Fibroblast of lung (primary cell): ENCODE measurements at regions not wholly inside any gene's neighbourhood (a gene's known extent, or its start where the extent isn't known, plus 50 kb on each side); places are given as distances from the start of the nearest gene placed in this dataset.

ENCODE experiments used
- DNase-seq, 2 donors: peaks; one replicate each; pipeline versions ENCODE4 v3.0.0 to v3.0.0-alpha.2; 2010; ENCODE audit warnings: low read depth in 2 of 2
- H2AFZ ChIP-seq: 2 replicates; pipeline ENCODE4 v1.5.1; 2012; ENCODE audit warnings: low read length, control low read depth, inconsistent platforms
- H3K27ac ChIP-seq: 2 replicates; pipeline ENCODE4 v1.5.1; 2011; ENCODE audit warnings: low read length, control low read depth; ENCODE audit not compliant: insufficient read depth
- H3K27me3 ChIP-seq: 2 replicates; pipeline ENCODE4 v1.5.1; 2011; ENCODE audit warnings: mild to moderate bottlenecking, low read length; ENCODE audit not compliant: control insufficient read depth, insufficient read depth
- H3K36me3 ChIP-seq: 2 replicates; pipeline ENCODE4 v1.5.1; 2011; ENCODE audit warnings: low read length; ENCODE audit not compliant: control insufficient read depth, insufficient read depth
- H3K4me1 ChIP-seq: 2 replicates; pipeline ENCODE4 v1.5.1; 2011; ENCODE audit warnings: low read length; ENCODE audit not compliant: control insufficient read depth, insufficient read depth; ENCODE audit errors: extremely low read depth
- H3K4me2 ChIP-seq: 2 replicates; pipeline ENCODE4 v1.5.1; 2011; ENCODE audit warnings: low read length, control low read depth; ENCODE audit not compliant: insufficient read depth; ENCODE audit errors: extremely low read depth
- H3K4me3 ChIP-seq, 4 experiments: fragments of 200-600 bp in 1 of 4; sonication (generic) in 1 of 4; replicated peaks in 1 of 4; 2 replicates each; pipeline ENCODE4 v1.5.1; 2011 to 2016; ENCODE audit warnings: low read length in 4 of 4, low read depth in 3 of 4, mild to moderate bottlenecking in 3 of 4, control low read depth in 2 of 4, inconsistent platforms in 1 of 4, mixed read lengths in 1 of 4; ENCODE audit not compliant: insufficient read depth in 1 of 4; ENCODE audit errors: control extremely low read depth in 1 of 4
- H3K79me2 ChIP-seq: 2 replicates; pipeline ENCODE4 v1.5.1; 2012; ENCODE audit warnings: mild to moderate bottlenecking, low read length, inconsistent platforms; ENCODE audit not compliant: control insufficient read depth, insufficient read depth
- H3K9ac ChIP-seq: 2 replicates; pipeline ENCODE4 v1.5.1; 2011; ENCODE audit warnings: mild to moderate bottlenecking, low read length, control low read depth; ENCODE audit not compliant: insufficient read depth
- H3K9me3 ChIP-seq: 2 replicates; pipeline ENCODE4 v1.5.1; 2012; ENCODE audit warnings: low read depth, low read length; ENCODE audit not compliant: control insufficient read depth, insufficient read depth
- H4K20me1 ChIP-seq: 2 replicates; pipeline ENCODE4 v1.5.1; 2011; ENCODE audit warnings: low read length; ENCODE audit not compliant: control insufficient read depth, insufficient read depth; ENCODE audit errors: extremely low read depth
- EZH2 ChIP-seq: IDR thresholded peaks from 2 replicates; pipeline ENCODE4 v1.5.1; 2012; ENCODE audit warnings: low read length, control low read depth, mild to moderate bottlenecking; ENCODE audit errors: missing control alignments
- TF ChIP-seq, protein P1 (sequence below), 2 donors: IDR thresholded peaks in 1 of 2; conservative IDR thresholded peaks in 1 of 2; 1 replicate in 1 of 2; 2 replicates in 1 of 2; pipeline ENCODE4 v1.5.1; 2011 to 2012; ENCODE audit warnings: low read length in 2 of 2, control low read depth in 1 of 2, inconsistent platforms in 1 of 2, low read depth in 1 of 2, mild to moderate bottlenecking in 1 of 2

DNA sequence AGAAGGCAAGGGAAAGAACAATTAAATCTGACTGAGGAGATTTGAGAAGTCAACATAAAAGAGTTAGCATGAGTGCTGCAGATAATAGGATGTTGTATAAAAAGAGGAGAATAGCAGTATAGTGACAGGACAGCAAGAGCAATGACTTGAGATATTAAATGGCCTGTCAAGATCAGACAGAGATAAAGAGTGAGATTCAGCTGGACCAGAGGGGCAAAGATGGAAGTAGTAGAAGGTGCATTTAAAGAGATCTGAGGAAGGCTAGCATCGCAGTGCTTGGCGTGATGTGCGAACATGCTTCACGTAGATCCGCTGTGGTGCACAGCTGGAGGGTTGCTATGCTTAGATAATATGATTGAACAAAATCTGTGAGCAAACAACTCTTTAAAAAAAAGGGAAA is 1422.6 kb upstream of the CDH8 start:
- no peak overlapping the region for H3K27ac ChIP-seq
- H3K36me3 ChIP-seq = no peaks in the 10 kb centered on the region
- H3K9ac ChIP-seq = no peak overlapping the region
- H3K4me1 ChIP-seq = no peaks in the 10 kb centered on the region
- H3K27me3 ChIP-seq = no peaks in the 10 kb centered on the region
- no peaks in the 10 kb centered on the region for H4K20me1 ChIP-seq
- H2AFZ ChIP-seq = no peak overlapping the region
- H3K4me3 ChIP-seq = no peak overlapping the region
- DNase-seq = no peak
- no peaks in the 10 kb centered on the region for H3K79me2 ChIP-seq
- H3K9me3 ChIP-seq = no peaks in the 10 kb centered on the region
- TF ChIP-seq, protein P1, sequence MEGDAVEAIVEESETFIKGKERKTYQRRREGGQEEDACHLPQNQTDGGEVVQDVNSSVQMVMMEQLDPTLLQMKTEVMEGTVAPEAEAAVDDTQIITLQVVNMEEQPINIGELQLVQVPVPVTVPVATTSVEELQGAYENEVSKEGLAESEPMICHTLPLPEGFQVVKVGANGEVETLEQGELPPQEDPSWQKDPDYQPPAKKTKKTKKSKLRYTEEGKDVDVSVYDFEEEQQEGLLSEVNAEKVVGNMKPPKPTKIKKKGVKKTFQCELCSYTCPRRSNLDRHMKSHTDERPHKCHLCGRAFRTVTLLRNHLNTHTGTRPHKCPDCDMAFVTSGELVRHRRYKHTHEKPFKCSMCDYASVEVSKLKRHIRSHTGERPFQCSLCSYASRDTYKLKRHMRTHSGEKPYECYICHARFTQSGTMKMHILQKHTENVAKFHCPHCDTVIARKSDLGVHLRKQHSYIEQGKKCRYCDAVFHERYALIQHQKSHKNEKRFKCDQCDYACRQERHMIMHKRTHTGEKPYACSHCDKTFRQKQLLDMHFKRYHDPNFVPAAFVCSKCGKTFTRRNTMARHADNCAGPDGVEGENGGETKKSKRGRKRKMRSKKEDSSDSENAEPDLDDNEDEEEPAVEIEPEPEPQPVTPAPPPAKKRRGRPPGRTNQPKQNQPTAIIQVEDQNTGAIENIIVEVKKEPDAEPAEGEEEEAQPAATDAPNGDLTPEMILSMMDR (conservative IDR thresholded peaks at IDR 0.05 in 1 of 2, IDR thresholded peaks at IDR 0.05 in 1 of 2; ENCODE audit: low read depth in 1 of 2, low read length in 2 of 2) = no peak
- no peak for TF ChIP-seq EZH2
- H3K4me2 ChIP-seq = no peak overlapping the region

DNA sequence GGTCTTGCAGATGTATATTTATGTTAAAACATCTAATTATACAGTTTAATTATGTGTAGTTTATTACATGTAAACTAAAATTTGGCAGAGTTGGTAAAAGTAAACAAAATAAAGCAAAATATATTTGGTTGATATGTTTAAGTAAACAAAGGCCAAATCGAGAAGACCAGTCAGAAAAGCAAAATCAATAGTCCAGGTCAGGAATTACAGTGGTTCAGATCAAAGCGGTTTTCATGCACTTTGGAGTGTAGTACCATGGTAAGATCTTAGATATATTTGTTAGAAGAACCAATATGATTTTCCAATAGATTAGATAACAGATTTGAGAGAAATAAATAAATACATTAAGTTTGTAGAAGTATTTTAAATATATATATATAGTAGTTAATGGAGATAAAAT is 1421.6 kb upstream of the CDH8 start:
- H4K20me1 ChIP-seq = no peaks in the 10 kb centered on the region
- no peak overlapping the region for H2AFZ ChIP-seq
- no peak overlapping the region for H3K4me3 ChIP-seq
- DNase-seq = no peak
- H3K27ac ChIP-seq = no peak overlapping the region
- H3K79me2 ChIP-seq = no peaks in the 10 kb centered on the region
- H3K36me3 ChIP-seq = no peaks in the 10 kb centered on the region
- H3K9me3 ChIP-seq = no peaks in the 10 kb centered on the region
- H3K4me1 ChIP-seq = no peaks in the 10 kb centered on the region
- H3K4me2 ChIP-seq = no peak overlapping the region
- H3K9ac ChIP-seq = no peak overlapping the region
- H3K27me3 ChIP-seq = no peaks in the 10 kb centered on the region
- TF ChIP-seq, protein P1 (conservative IDR thresholded peaks at IDR 0.05 in 1 of 2, IDR thresholded peaks at IDR 0.05 in 1 of 2; ENCODE audit: low read depth in 1 of 2, low read length in 2 of 2) = no peak
- TF ChIP-seq EZH2 = no peak

DNA sequence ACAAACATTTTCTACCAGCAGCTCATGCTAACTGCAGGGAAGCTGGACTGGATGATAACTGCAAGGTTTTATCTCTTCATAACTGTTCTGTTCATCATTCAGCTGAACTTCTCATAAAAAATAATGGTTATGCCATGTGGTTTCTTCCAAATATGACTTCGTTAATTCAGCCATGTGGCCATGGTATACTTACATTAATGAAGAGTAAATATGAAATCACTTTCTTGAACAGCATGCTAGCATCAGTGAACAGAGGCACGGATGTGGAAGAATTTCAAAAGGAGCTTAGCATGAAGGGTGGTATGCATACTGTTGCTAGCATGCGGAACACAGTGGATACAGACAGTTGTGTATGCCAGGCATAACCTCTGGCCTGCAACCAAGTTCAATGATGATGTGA is 1417.0 kb upstream of the CDH8 start:
- DNase-seq = no peak
- no peak overlapping the region for H3K4me2 ChIP-seq

More for the DNA sequence above, 1417.0 kb upstream of the CDH8 start:
- no peak for TF ChIP-seq EZH2
- TF ChIP-seq, protein P1 (conservative IDR thresholded peaks at IDR 0.05 in 1 of 2, IDR thresholded peaks at IDR 0.05 in 1 of 2; ENCODE audit: low read depth in 1 of 2, low read length in 2 of 2) = no peak
- H2AFZ ChIP-seq = no peak overlapping the region
- no peak overlapping the region for H3K27ac ChIP-seq
- no peak overlapping the region for H3K4me3 ChIP-seq
- H3K36me3 ChIP-seq = no peaks in the 10 kb centered on the region
- no peaks in the 10 kb centered on the region for H3K4me1 ChIP-seq
- no peaks in the 10 kb centered on the region for H4K20me1 ChIP-seq
- no peak overlapping the region for H3K9ac ChIP-seq
- no peaks in the 10 kb centered on the region for H3K79me2 ChIP-seq
- H3K9me3 ChIP-seq = no peaks in the 10 kb centered on the region
- H3K27me3 ChIP-seq = no peaks in the 10 kb centered on the region
